Adrenal gland (tissue), 9 donors: ENCODE measurements at regions not wholly inside any gene's neighbourhood (a gene's known extent, or its start where the extent isn't known, plus 50 kb on each side); places are given as distances from the start of the nearest gene placed in this dataset.

Experiments used
- DNase-seq, 7 donors: peaks; one replicate each; pipeline ENCODE4 v3.0.0-alpha.2; 2019 to 2020
- H3K27ac ChIP-seq, 5 donors: fragments of 200-600 bp; sonication (generic) in 4 of 5; 1 replicate in 3 of 5; 2 replicates in 2 of 5; pipeline versions ENCODE4 v1.5.1 to v1.8.0; 2016 to 2020; ENCODE audit warnings: mild to moderate bottlenecking in 1 of 5
- H3K27me3 ChIP-seq: fragments of 200-600 bp; 2 replicates; pipeline ENCODE4 v1.8.0; 2021
- H3K36me3 ChIP-seq, 2 donors: fragments of 200-600 bp; replicated peaks in 1 of 2; 1 replicate in 1 of 2; 2 replicates in 1 of 2; pipeline versions ENCODE4 v1.5.1 to v1.8.0; 2018 to 2022
- H3K4me1 ChIP-seq, 2 donors: fragments of 200-600 bp; replicated peaks in 1 of 2; 1 replicate in 1 of 2; 2 replicates in 1 of 2; pipeline versions ENCODE4 v1.5.1 to v1.8.0; 2018 to 2021
- H3K4me3 ChIP-seq, 4 donors: fragments of 200-600 bp; sonication (generic) in 3 of 4; one replicate each; pipeline ENCODE4 v1.5.1; 2016 to 2018
- H3K9me3 ChIP-seq, 3 donors: fragments of 200-600 bp; sonication (generic) in 1 of 3; replicated peaks in 1 of 3; 1 replicate in 2 of 3; 2 replicates in 1 of 3; pipeline versions ENCODE4 v1.5.1 to v1.8.0; 2016 to 2021
- POLR2A ChIP-seq, 2 donors: fragments of 450-650 bp; IDR thresholded peaks; one replicate each; pipeline ENCODE4 v1.6.1; 2017; ENCODE audit warnings: antibody characterized with exemption in 2 of 2, mild to moderate bottlenecking in 2 of 2, moderate library complexity in 1 of 2
- WGBS, 4 donors: extraction: QIAGEN DNeasy Blood & Tissue Kit in 2 of 4; methylation state at CpG; one replicate each; pipeline versions ENCODE4 v1.1.5 to v1.1.7; 2013 to 2017; 5-methylcytosine and 5-hydroxymethylcytosine counted together
- intact Hi-C, 2 donors: fragments of 100-400 bp; cut with DNase I; formaldehyde crosslinking; loops; one replicate each; pipeline versions ENCODE4 v1.14.1 to v1.15.0; 2022 to 2023
- TF ChIP-seq, protein P1 (sequence below), 6 experiments: fragments of 450-650 bp in 4 of 6; fragments of 200-600 bp in 2 of 6; sonication (generic) in 1 of 6; IDR thresholded peaks; 1 replicate in 5 of 6; 2 replicates in 1 of 6; pipeline versions ENCODE4 v1.5.1 to v1.8.0; 2016 to 2021; ENCODE audit warnings: antibody characterized with exemption in 6 of 6, mild to moderate bottlenecking in 2 of 6, moderate library complexity in 1 of 6
- donor health status: healthy with polysubstance abuse.
- donor health status: Bipolar disorder and iron deficiency.
- donor health status: DM: yes; HTN: yes; CAD: no.
- donor health status: DM: no; HTN: no; CAD: no.
- donor health status: DM: no; HTN: no; CAD: no.

- intact Hi-C loops: no loop called here
- Histone ChIP-seq H3K4me3 (no peak overlapping the region), H3K36me3 (no peaks in the 10 kb centered on the region), H3K4me1 (no peaks in the 10 kb centered on the region), H3K9me3 (no peaks in the 10 kb centered on the region), H3K27me3 (no peaks in the 10 kb centered on the region), H3K27ac (no peak overlapping the region)
- no peak for DNase-seq
- TF ChIP-seq, protein P1, sequence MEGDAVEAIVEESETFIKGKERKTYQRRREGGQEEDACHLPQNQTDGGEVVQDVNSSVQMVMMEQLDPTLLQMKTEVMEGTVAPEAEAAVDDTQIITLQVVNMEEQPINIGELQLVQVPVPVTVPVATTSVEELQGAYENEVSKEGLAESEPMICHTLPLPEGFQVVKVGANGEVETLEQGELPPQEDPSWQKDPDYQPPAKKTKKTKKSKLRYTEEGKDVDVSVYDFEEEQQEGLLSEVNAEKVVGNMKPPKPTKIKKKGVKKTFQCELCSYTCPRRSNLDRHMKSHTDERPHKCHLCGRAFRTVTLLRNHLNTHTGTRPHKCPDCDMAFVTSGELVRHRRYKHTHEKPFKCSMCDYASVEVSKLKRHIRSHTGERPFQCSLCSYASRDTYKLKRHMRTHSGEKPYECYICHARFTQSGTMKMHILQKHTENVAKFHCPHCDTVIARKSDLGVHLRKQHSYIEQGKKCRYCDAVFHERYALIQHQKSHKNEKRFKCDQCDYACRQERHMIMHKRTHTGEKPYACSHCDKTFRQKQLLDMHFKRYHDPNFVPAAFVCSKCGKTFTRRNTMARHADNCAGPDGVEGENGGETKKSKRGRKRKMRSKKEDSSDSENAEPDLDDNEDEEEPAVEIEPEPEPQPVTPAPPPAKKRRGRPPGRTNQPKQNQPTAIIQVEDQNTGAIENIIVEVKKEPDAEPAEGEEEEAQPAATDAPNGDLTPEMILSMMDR (IDR thresholded peaks at IDR 0.05): no peak
- TF ChIP-seq POLR2A (IDR thresholded peaks at IDR 0.05): no peak
- WGBS, 4 donors: 72 to 93% (median 81%) methylated on average over 3 of the region's 3 CpGs
Measured at GRCh38 chr3:167940241-167940640, 155.5 kb downstream of the GOLIM4 start.

DNA sequence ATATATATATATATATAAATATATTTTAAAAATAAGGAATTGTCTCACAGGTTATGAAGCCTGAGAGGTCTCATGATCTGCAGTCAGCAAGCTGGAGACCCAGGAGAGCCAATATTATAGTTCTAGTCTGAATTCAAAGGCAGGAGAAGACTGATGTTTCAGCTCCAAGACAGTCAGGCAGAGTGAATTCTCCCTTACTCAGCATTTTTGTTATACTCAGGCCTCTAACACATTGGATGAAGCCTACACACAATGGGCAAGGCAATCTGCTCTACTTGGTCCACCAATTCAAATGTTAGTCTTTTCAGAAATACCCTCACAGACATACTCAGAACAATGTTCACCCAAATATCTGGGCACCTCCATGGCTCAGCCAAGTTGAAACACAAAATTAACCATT, 157.2 kb downstream of the GOLIM4 start:
- DNase-seq: no peak
- Histone ChIP-seq H3K27me3 (no peaks in the 10 kb centered on the region), H3K36me3 (no peaks in the 10 kb centered on the region), H3K4me1 (no peaks in the 10 kb centered on the region), H3K4me3 (no peak overlapping the region), H3K27ac (no peak overlapping the region), H3K9me3 (no peaks in the 10 kb centered on the region)
- TF ChIP-seq, protein P1 (IDR thresholded peaks at IDR 0.05): no peak
- TF ChIP-seq POLR2A (IDR thresholded peaks at IDR 0.05): no peak
- intact Hi-C loops: no loop called here

GRCh38 chr3:167936019-167936418, 159.7 kb downstream of the GOLIM4 start:
- H3K27ac ChIP-seq: no peak overlapping the region

GRCh38 chr3:167930453-167930852, 165.3 kb downstream of the GOLIM4 start:
- Histone ChIP-seq H3K4me3 (no peak overlapping the region), H3K27me3 (no peaks in the 10 kb centered on the region), H3K4me1 (no peaks in the 10 kb centered on the region), H3K27ac (no peak overlapping the region), H3K9me3 (no peaks in the 10 kb centered on the region), H3K36me3 (no peaks in the 10 kb centered on the region)
- DNase-seq: no peak
- TF ChIP-seq, protein P1 (IDR thresholded peaks at IDR 0.05): no peak
- no peak for TF ChIP-seq POLR2A (IDR thresholded peaks at IDR 0.05)
- WGBS, 4 donors: 70 to 100% (median 87%) methylated on average over 1 of the region's 1 CpG
- intact Hi-C loops: no loop called here

More at GRCh38 chr3:167936019-167936418, 159.7 kb downstream of the GOLIM4 start:
- Histone ChIP-seq H3K4me1 (no peaks in the 10 kb centered on the region), H3K4me3 (no peak overlapping the region), H3K36me3 (no peaks in the 10 kb centered on the region), H3K27me3 (no peaks in the 10 kb centered on the region), H3K9me3 (no peaks in the 10 kb centered on the region)
- intact Hi-C loops: no loop called here
- TF ChIP-seq POLR2A (IDR thresholded peaks at IDR 0.05): no peak
- TF ChIP-seq, protein P1 (IDR thresholded peaks at IDR 0.05): no peak
- no peak for DNase-seq
- 69 to 71% (median 70%) methylated on average over 6 of the region's 6 CpGs for WGBS, 4 donors
